SKM-1 treated with dmso at 0.1 percent for 144 hours (cell line): ENCODE measurements at regions not wholly inside any gene's neighbourhood (a gene's known extent, or its start where the extent isn't known, plus 50 kb on each side); places are given as distances from the start of the nearest gene placed in this dataset.
A peak's percentile ranks its signal among the peaks of the same experiment; 100 is the strongest.
"Not testable (repeated sequence)": the region's sequence is repeated elsewhere in the genome, so short reads cannot be mapped to it uniquely, and the experiment has no call there.

Experiments used
- DNase-seq: peaks from one replicate; lab custom pipeline; 2025; ENCODE audit not compliant: unreplicated experiment; lab: John Stamatoyannopoulos, UW

DNA sequence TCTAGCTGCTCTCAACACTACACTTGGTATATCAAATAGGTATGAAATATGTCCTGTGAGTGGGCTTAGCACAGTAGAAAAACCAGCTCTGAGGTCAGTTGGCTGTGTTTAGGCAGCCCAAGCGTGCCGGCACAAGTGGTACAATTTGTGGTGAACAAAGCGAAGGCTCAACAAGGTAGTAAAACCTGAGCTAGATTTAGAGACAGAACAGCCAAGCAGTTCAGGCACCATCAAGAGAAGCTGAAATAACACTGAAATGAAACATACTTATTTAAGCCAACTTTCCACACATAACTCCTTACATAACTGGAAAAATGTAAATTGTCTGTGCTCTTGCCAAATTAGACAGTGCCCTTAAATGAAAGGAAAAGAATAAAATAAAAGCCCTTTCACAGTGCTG is 596.8 kb upstream of the FBXO33 start:
- DNase-seq: no peak

DNA sequence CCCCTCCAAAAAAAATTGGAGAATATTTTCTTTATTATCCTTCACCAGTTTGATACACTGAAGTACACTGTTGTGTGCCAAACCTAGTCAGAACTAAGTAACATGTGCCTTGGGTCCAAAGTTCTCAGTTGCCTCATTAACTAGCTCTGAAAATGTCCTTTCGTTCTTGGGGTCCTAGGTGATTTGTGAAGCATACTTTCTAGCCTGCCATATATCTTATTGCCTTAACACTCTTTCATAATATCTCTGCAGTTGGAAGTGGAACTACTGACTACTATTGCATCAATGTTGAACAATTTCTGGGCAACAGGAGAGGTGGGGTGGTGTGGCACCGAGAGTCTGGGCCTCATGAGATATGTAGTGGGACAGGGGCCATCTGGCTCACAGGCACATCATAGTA is 592.9 kb upstream of the FBXO33 start:
- DNase-seq: no peak

DNA sequence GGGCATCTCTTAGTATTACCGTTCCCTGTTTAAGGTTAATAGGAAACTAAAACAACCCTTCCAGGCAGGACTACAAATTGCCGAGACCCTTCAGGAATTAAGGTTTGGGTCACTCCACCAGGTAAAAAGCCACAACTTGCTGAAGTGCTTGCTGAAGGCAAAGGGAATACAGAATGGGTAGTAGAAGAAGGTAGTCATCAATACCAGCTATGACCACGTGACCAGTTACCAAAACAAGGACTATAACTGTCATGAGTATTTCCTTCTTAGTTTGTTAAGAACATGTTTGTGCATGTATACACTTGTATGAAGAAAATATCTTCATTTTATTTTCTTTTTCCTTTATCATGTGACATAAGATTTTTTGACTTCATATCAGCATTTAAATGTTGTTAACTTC is 578.7 kb upstream of the FBXO33 start:
- no peak for DNase-seq

DNA sequence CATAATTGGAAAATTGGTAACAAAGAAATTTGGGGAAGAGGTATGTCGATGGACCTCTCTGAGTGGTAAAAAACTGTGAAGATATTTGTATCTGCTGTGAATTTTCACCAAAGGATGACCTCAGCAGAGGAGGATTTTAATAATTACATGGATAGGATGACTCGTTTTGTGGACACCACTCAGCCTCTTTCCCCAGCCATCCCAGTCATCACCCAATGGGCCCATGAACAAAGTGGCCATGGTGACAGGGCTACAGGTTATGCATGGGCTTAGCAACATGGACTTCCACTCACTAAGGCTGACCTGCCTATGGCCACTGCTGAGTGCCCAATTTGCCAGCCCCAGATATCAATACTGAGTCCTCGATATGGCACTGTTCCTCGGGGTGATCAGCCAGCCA is 577.5 kb upstream of the FBXO33 start:
- no peak for DNase-seq

DNA sequence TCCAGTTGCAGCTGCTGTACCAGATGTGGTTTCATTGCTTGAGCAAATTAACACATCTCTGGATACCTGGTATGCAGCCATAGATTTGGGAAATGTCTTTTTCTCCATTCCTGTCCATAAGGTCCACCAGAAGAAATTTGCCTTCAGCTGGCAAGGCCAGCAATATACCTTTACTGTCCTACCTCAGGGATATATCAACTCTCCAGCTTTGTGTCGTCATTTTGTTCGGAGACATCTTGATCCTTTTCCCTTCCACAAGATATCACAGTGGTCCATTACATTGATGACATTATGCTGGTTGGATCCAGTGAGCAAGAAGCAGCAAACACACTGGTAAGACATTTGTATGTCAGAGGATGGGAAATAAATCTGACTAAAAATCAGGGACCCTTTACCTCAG is 576.1 kb upstream of the FBXO33 start:
- not testable (repeated sequence) for DNase-seq

DNA sequence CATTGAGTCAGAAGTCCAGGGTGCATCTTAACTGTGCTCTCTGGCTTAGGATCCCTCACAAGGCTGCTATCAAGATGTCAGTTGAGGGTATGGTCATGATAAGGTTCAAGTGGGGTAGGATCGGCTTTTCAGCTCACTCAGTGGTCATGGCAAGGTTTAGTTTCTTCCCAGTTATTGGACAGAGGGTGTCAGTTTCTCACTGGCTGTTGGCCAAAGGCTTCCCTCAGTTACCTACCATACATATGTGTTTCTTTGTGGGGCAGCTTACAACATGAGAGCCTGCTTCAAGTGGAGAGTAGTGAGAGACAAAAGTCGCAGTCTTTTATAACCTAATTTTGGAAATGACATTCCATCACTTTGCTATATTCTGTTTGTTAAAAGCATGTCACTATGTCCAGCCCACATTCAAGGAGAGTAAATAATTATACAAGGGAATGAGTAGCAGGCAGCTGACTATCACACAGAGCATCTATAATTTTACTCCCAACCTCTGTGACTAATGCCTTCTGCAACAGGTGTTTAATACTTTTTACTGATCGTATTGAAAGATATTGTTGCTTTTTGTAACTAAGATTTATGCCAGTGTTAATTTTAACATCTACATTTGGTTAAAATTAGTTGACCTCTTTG is 572.8 kb upstream of the FBXO33 start:
- DNase-seq: no peak

DNA sequence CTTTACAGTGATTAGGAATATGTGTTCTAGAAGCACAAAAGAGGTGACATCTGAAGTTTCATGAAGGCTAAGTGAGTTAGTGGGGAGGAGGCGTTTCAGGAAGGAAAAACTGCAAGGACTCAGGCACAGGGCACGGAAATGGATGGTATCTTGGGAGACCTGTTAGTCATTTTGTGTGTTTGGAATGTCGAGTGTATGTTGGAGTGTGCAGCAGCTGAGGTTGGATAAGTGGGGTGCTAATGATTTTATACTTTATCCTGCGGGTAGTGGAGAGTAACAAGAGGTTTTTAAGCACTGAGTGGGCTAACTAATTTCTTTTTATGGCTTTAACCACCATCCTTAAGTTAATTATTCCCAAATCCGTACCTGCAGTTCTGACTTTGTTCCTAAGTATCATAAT is 571.5 kb upstream of the FBXO33 start:
- DNase-seq: no peak

DNA sequence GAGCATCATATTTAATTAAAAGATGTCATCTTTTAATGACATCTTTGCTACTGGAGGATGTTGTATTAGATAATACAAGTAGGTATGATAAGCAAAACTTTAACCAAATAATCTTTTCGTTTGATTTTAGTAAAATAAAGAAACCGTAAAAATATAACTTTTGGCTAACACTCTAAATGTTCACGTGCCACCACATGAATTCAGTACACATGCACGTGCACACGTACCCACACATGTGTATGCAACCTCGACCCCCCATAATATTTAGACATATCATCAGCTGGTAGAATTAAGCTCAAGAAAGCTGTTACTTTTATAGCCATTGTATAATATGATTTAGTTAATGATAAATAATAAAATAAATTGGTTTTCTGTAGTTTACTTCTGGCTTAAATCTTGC is 566.6 kb upstream of the FBXO33 start:
- no peak for DNase-seq

DNA sequence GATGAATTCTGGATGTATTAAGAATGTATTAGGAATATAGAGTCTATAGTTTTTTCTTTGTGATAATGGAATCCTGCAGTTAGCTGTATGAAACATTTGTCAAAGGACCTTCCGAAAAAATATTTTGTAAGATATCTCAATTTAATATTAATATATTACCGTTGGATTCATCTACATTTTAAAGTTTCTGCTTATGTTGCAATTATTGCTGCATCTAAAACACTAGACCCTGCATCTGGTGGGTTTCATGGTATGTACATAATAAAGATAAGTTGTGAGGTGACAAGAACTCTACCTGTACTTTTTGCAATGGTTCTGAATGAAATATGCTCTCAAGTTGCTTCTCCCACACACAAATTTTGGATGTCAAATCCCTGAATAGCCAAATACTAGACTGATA is 565.9 kb upstream of the FBXO33 start:
- DNase-seq: no peak

DNA sequence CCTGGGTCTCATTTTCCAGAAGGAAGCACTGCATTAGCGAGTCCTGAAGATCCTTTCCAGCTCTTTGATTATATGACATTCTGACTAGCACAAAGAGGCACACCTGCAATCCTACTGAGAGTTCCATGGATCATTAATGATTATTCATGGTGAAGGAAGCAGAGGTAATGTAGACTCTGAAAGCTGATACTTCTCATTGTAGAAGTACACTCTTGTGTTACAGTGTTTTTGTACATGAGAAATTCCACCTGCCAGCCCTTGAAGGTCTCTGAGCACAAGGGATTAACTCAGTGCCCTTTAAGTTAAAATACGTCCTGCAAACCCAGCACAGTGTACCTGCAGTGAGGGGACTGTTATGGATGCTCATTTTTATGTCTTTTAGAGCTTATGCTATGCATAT is 558.8 kb upstream of the FBXO33 start:
- no peak for DNase-seq

DNA sequence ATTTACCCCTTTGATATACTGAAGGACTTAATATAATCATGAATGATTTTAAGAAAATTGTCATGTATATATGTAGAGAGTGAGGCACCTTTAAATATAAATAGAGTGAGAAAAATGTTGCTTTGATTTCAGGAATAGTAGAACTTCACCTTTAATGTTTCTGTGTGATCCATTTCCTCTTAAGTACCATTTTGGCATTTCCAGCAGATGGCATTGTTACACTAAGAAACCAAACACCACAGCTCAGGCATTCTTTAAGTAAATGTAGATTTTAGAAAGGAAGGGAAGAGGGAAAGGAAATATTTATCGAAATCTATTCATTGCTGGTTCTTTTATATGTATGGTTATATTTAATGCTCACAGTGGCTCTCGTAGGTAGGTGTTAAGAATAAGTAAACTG is 556.7 kb upstream of the FBXO33 start:
- peak; percentile 0 for DNase-seq

DNA sequence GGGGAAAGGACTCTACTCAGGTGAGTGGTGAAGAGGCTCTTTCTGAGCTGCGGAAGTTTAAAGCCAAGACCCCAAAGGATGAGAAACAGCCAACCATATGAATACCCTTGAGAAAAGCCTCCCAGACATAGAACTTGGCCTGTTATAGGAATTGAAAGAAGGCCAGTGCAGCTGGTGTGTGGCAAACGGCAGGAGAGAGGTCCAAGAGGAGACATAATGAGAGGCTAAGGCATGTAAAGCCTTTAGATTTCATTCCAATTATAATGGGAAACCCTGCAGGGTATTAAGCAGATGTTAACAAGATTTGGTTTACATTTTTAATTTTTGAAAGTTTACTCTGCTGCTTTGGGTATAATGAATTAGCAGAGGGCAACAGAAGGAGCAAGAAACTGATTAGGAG is 552.1 kb upstream of the FBXO33 start:
- no peak for DNase-seq

DNA sequence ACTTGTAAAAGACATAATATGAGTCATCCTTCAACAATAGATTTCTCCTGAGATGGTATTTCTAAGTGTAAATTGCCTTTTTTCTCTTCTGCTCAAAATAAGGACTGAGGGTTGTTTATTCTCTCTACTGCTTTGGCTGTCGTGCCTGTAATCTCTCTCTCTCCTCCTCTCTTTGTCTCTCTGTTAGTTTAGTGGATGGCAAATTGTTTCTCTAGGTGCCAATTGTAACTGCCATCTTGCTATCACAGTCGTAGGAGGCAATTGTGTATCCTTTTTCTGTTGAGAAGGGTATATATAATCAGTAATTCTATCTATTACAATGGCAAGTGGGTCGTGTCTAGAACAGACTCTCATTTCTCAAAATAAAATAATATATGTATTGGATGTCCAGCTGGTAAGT is 545.0 kb upstream of the FBXO33 start:
- no peak for DNase-seq

DNA sequence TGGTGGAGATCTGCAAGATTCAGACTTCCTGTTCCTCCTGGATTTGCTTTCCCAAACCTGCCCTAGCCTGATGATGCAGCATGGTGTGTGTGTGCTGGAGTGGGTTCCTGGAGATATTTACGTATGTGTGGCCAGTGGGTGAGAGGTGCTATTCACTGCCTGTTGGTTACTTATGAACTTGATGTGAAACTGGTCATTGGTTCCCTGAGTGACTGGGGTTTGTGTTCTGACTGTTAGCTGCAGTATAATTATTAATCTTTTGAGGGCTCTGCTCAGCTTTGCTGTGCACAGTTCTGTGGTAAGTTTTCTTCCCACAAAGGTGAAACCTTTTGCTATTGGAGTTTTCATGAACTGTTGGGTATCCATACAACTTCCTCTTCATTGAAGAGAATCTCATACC is 541.8 kb upstream of the FBXO33 start:
- no peak for DNase-seq

DNA sequence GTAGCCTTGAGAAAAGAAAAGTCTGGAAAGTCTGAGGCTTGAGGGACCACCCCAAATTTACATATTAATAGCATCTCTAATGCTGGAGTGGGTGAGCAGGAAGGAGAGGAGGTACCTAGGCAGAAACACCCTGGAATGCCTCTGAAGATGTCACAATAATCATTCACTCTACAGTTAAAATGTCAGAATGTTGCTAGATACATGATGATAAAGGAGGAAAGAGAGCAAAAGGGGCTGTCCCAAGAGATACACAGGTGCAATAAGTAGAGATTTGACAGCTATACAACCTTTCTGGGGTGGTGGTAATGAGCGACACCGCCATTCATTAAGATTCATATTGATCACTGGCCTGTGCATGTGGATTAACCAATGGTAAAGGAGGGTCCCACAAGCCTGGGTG is 540.5 kb upstream of the FBXO33 start:
- DNase-seq: no peak

DNA sequence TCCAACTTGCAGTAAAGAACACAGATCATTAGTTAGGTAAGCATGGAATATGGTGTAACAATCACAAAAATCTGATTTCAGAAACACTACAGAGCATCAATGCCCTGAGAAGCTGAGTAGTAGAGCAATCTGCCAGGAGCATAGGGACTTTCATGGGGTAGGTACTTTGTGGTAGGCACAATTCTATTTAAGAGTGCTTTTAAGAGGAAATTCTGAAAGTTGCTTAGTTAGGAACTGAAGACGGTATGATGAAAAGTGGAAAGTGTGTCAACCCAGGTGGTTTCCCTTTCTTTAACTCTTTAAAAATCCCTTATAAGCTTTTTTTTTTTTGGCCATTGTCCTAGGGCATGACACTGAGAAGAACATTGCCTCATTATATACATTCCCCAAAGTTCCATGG is 535.7 kb upstream of the FBXO33 start:
- DNase-seq: no peak

DNA sequence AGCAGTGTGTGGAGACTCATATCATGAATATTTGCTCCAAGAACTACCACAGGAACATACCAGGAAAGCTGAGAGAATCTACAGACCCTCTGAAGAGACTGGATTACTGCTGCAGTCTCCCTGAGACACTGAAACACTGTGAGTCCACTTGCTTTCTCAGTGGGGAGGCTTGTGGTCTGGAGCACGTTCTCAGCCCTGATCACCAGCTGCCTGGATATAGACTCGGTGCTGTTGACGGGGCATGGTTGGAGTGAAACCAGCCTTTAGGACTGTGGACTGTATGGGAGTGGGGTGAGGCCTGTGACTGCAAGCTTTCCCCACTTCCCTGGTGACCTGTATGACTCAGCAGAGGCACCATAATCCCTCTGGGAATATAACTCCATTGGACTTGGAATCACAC is 525.8 kb upstream of the FBXO33 start:
- no peak for DNase-seq

DNA sequence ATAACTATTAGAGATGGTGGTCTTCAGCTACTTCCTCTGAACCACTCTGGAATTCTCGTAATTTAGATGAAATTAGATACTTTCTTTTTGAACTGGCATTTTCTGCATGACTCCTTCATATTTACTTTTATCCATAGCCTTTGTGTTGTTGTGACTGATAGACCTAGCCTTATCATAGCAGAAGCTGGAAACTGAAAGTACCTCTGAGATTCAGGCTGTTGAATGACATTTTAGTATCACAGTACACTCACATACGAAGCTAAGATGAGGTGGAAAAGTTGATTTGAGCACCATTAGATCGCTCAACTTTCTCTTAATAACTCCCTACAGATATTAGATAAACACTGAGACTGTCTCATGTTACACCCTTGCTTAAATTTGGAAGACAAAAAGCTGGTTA is 525.1 kb upstream of the FBXO33 start:
- no peak for DNase-seq

DNA sequence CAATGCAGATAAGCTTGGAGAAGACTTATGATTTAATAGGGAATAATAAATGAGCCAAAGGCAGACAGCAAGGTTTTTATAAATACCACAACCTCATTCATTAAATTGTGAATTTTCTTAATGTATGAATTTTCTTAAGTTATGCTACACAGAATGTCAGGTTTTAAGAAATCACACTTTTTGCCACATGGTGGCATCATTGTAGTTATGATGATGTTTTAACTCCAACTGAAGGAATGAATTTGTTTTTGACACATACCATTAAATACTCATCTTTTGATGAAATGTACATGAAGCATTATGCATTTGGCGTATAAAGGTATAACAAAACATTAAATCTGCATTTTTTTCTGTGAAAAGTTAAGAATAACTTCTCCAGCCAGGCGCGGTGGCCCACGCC is 524.1 kb upstream of the FBXO33 start:
- DNase-seq: no peak

DNA sequence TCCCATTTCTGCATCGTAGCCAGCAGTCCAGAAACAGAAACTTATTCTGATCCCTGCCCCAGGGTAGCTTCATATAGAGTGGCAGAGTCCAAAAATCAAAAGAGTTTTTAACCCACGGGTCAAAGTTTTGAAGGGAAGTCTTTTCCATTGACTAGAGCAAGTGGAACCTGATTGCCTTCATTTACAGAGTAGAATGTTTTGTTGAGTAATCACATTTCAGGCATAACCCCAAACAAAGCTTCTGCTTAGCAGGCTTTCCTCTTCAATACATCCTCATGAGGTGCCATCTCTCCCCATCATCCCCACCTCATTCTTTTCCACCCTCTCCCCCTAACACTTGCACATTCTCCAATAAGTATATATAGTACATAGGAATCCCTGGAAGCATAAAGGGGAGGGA is 516.0 kb upstream of the FBXO33 start:
- DNase-seq: no peak

DNA sequence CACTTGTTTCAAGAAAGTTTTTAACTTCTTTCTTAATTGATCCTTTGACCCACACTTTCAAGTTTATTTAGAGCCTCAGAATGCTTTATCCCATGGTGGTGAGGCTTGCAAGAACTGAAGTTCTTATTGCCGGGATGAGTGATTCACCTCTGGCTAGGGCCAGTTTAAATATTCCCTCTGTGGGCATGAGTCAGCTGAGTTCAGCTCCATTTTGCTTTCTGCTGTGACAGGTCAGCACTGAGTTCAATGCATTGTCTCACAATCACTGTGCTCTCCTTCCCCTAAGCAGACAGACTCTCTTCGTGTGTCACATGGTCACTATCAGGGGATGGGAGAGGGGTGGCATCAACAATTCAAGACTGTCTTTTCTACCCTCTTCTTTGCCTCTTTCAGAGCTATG is 514.6 kb upstream of the FBXO33 start:
- no peak for DNase-seq

DNA sequence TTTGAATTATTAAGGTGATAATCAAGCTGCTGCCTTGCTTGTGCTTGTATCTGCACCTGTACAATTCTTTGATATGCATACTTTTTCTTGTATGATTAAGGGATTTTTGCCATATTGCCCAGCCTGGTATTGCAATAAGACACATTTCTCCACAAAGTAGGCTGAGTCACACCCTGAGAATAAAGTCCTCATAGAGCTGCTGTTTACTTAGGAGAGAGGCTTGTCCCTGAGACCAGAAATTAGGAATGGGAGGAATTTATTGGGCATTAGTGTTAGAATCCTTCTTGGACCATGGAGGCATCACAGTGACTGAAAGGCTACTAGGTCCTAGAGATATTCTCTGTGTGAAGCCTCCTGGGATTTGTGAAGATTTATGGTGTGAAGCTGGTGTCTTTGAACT is 506.8 kb upstream of the FBXO33 start:
- DNase-seq: no peak

DNA sequence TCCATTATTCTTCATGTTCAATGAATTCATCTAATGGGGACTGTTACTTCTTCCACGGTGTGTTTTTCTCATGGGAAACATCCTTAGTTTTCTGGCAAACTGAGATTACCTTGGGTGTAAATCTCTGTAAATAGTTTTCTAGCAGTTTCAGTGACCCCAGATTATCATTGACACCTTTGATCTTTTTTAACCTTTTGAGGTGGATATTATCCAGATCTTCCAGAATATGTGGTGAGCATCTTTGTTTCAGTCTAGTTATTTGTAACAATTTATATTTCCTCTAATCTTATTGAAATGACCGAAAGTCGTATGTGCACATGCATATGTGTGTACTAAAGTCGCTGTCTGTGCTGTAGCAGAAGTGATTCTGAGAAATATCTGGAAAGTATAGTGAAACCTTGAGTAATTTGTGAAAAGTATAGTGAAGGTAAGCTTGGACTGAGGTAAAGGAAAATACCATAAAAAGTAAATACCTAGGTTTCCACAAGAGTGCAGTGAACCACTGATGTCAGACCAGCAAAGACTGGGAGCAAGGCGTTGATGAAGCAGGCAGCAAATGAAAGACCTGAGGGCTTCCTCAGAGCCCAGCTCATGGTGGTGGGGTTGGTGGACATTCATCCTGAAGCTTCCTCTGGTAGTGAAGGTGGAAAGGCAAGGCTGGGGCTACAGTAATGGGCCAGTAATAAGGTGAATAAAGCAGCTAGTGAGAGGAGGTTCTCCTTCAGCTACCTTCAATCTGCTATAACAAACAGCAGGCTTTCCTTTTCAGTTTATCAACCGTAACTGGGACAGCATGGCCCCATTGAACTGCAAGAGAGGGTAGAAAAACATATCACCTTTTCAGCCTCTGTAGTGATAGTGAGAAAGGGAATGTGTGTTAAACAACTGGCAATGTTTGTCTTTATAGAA is 480.2 kb upstream of the FBXO33 start:
- DNase-seq: no peak
